ENCODE measurements at regions not wholly inside any gene's neighbourhood (a gene's known extent, or its start where the extent isn't known, plus 50 kb on each side); places are given as distances from the start of the nearest gene placed in this dataset.
"Not testable (repeated sequence)": the region's sequence is repeated elsewhere in the genome, so short reads cannot be mapped to it uniquely, and the experiment has no call there.

DNA sequence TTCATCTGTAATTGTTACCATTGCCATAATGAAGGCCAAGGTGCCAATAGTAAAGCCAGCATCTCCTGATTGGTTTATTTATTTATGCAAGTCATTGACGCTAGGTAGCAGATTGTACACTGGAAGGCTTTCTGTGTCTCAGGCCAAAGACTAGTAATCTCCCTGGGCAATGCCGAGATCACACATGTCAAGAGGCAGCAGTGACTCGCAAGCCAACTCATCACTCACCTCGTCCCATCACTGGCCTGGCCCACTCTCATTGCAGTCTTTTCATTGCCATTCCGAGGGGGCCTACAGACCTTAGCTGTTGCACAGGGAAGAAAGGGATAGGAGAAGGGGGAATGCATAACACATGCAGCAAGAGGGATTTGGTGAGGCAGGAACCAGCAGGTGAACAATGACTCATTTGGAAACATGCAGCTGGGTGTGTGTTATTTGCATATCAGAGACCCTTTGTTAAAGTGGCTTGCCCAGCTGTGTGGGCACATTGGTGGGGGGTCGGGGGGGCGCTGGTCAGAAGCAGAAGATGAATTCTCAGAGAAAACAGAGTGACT, 448.7 kb upstream of the HNRNPA3 start:
- no peak for DNase-seq

DNA sequence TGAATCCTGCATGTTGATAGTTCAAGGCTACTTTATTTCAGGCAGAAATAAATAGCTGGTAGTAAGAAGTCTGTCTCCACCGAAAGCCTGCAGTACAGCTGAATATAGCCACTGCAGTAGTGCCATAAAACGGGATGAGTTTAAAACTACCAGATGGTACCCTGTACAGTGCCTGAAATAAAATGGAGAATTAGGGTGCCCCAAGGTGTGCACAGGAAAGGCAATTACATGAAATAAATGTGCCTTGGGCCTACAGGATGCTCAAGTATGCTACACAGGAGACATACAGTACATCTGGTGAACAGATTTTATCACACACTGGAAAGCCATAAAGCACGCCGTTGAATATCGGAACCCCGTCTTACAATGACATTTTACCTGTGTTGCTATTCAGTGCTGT, 447.7 kb upstream of the HNRNPA3 start:
- DNase-seq = no peak

DNA sequence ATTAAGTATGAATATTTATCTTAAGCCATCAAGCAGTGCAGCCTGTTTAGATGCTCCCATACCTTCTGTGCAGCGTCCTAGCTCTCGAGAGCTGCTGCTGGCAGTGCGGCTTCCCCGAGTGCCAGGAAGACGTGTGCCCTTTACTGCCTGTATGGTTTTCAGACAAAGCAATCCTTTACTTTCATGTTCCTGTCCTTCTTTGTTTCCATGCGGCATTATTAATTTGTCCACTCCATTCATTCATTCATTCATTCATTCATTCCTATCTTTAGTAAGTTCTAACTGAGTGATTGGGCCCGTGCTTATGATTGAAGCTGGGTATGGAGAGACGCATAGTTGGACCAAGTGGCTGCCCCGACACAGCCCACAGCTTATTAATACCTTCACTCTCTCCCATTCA, 446.6 kb upstream of the HNRNPA3 start:
- no peak for DNase-seq

DNA sequence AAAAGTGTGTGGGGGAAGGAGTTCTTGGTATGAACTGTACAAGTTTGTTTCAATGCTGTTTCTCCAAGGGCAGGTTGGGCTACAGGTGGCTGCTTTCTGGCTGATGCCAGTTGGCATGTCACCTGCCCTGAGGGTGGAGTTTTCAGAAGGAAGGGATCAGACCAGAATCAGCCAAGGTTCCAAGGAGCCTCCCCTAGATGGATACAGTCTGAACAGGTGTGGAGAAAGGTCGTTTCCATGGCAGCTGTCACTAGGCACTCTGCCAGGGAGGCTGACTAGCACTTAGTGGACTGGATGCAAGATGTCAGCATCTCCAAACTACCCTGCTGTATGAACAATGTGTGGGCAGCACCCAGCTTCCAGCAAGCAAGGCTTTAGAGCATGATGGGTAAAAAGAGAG, 444.4 kb upstream of the HNRNPA3 start:
- no peak for DNase-seq

DNA sequence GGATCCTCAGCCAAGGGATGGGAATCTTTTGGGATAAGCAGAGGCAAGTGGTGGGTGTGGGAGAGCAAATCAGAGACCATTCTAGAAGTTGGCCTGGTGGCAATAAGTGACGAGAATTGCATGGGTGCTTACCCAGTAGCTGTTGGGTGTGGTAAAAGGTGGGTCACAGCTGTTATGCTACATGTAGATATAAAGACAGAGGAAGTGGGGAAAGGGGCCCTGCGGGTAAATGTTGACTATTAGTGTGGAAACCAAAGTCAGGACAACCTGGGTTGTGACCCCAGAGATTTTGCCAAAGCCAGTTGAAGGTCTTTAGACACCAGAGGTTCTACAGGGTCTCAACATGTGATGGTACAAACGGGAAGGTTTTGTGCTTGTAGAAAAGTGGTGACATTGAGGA, 443.6 kb upstream of the HNRNPA3 start:
- no peak for DNase-seq

DNA sequence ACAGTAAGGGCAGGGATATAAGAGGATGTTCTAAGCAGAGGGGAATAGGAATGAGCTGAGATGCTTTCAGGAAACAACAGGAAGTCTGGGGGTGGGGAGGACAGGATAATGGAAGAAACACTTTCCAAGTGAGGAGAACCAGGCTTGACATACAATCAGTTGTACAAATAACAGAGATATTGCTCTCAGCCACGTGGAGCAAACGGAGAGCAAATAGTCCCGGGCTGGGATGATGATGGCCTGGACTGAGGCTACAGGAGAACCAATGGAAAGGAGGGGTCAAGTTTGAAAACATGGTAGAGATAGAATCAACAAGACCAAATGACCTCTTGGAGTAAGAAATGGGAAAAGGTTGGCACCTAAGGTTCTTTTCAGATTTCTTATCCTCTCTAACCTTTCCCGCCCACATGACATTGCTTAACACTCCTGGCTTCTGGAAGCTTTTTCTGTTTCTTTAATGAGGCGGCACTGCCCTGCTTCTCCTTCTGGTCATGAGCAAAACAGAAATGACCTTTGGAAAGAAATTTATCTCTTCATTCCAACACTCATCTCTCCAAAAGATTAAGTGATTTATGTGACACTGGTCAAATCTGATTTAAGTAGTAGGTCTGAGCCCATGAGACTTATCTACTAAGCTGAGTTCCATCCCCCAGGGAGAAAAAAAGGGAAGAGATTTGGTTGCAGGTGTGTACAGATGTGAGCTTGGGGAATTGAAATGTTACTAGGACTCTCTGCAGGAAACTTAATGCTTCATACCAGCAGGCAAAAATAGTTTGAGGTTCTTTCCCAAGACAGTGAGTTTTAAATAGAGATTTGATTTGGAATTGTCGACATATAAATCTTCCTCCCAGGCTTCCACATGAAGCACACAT, 442.9 kb upstream of the HNRNPA3 start:
- DNase-seq = no peak

DNA sequence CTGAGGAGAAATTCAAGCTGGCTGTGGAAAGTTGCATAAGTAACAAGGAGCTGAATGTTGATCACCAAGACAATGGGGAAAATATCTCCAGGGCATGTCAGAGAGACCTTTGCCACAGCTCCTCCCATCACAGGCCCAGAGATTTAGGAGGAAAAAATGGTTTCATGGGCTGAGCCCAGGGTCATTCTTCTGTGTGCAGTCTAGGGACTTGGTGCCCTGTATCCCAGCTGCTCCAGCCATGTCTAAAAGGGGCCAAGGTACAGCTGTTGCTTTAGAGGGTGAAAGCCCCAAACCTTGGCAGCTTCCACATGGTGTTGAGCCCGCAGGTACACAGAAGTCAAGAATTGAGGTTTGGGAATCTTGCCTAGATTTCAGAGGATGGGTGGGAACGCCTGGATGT, 439.8 kb upstream of the HNRNPA3 start:
- no peak for DNase-seq

DNA sequence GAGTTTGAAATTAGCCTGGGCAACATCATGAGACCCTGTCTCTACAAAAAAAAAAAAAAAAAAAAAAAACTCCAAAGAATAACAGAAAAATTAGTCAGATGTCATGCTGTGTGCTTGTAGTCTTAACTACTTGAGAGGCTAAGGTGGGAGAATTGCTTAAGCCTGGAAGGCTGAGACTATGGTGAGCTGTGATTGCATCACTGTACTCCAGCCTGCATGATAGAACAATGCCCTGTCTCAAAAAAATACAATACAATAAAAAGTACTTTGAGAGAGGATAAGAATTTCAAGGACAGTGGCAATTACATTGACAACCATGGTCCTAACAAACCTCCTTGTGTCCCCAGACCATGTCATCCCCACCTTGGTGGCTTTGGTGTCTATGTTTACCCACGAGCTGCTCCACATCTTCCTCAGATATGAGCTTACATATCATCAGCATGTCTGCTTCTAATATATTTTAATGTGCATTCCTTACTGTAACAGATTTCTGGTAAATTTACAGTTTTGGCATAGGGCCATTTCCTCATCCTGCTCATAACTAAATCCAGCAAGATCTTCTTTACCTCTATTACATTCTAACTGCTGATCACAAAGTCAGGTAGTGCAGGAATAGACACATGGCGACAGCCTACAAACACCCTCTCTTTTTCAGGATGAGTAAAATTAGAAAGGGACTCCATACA, 437.7 kb upstream of the HNRNPA3 start:
- DNase-seq = no peak

DNA sequence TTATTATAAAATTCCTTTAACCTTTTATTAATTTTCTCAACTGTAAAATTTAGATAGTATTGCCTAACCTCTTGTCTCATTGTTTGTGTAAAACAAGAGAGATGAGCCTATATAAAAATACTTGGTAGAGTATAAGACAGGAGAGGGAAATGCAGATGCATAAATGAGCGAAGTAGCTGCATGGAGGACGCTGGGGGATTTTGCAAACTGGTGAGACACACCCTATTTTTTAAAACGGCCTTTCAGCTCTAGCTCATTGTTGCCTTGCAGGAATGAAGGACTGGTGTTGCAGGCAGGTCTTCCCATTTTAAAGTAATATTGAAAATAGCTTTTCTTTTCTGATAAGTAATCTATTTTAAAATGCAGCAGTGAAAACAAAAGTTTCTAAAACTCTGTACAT, 435.3 kb upstream of the HNRNPA3 start:
- DNase-seq = no peak

DNA sequence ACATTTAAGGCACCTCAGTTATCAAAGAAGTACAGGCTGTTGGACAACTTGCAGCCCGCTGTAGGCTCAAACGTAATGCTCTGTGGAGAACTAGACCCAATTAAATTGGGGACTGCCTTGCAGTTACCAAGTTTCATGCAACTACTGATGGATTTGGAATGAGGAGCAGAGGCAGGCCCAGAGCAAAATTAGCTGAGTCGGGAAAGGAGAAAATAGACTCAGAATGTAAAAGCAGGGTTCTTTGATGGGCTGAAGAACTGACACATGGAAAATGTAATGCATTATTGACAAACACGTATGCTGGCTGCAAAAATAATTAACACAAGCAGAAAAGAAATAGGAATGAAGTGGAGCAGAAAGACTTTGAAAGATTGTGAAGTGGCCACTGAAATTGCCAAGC, 432.7 kb upstream of the HNRNPA3 start:
- no peak for DNase-seq

DNA sequence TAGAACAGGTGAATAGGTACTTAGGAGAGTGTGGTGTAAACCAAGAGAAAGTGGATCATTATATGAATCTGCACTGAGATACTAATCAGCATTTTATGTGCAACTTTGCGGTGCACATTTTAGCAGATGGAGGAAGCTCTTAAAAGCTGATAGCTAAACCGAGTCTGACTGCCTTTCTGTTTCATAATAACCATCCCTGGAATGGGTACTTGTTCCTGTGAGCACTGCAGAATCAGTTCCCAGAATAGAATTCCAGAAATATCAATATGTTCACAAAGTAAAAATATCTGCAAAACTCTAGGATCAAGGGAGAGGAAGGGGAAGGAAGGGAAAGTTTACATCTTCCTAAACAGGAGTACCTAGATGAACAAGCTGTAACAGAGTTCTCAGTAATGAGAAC, 432.2 kb upstream of the HNRNPA3 start:
- DNase-seq = no peak

DNA sequence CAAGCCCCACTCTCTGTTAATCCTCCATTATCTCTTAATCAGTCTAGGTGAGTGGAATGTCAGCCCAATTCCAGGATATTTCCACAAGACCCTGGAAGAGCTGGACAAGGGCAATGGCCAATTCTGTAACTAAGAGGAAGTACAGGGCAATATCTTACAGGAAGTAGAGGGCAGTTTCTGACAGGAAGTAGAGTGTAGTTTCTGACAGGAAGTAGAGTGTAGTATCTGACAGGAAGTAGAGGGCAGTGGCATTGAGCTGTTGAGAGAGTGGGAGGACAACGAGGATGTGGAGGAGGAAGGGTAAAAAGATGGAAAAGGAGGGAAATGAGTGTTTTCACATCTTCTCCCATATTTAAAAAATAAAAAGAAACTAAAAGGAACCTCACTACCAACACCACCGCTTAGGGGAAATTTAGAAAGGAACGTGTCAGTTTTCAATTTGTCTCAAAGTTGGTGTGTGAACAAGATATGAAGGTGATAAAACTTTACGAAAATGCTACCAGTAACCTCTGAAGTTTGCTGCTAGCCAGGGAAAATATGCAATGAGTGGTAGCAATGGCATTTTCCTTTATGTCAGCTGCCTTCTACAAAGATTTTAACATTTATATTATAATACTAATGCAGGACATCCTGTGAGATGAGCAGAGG, 430.9 kb upstream of the HNRNPA3 start:
- no peak for DNase-seq

DNA sequence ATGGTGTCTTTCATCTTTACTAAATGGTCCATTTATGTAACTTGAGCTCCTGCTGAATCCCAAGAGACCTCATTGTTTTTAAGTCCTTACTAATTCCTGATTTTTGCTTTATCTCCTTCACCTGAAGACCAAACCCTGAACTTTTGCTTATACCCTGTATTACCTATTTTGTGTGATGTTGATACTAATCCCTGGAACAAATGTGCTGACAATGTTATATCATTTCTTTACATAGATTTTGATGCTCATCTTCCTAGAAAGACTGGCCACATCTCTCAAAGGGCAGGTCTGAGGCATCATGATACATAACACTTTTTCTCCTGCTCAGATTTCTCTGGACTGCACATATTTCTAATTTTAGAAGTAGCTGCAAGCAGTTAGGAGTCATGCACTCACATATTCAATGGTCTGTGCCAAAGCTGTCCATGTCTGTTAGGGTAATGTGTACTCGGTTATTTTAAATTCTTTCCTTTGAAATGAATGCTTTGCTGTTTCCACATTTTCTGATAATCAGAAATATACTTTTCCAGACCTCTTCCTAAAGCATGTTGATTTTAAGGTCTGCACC, 427.9 kb upstream of the HNRNPA3 start:
- no peak for DNase-seq

DNA sequence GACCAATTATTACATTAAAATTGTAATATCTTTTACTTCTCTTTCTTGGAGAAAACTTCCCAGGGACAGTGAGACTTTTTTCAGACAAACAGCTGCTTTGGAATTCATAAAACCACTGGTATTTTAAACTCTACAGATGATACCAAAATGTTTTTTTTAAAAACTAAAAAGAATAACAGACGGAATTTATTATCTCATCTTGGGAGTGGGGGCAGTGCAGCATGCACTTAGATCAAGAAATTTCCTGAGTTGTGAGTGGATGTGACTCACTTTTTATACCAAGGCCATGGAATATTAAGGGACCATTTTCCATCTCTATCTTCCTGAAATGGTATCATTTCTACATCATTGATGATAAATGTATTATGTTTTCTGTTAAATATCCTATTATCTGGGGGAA, 422.8 kb upstream of the HNRNPA3 start:
- DNase-seq = no peak

DNA sequence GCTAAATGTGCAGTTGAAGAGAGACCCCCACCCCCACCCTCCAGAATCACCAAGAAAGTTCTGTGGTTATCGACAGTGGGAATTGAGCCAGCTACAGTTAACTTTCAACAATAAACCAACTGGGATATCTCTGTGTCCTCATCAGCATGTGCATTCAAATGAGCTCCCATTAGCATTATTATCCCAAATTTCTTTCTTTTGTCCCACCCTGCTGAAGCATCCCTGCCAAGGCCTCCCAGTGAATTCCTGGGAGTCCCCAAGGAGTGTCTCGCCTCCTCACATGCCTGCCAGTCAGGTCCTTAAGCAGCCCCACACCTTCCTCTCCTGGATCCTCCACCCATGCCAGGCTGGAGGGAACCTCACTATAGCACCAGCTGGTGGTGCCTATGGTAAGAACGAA, 422.1 kb upstream of the HNRNPA3 start:
- no peak for DNase-seq

DNA sequence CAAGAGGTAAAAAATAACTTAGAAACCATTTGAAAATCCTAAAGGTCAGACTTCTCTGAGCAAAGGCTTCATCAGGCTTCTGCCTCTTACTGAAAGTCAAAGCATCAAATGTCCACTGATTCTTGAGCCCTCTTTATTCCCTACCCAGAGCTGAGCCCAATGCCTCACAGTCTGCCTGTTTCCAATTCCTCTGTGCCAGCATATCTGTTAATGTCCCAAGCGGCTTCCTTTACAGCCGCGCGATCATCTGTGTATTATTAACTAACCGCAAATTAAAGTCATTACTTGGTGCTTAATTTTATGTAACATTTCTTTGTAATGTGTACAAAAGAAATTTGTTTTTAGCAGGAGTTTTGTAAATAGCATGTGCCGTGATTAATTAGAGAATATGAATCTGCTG, 418.8 kb upstream of the HNRNPA3 start:
- DNase-seq = no peak

DNA sequence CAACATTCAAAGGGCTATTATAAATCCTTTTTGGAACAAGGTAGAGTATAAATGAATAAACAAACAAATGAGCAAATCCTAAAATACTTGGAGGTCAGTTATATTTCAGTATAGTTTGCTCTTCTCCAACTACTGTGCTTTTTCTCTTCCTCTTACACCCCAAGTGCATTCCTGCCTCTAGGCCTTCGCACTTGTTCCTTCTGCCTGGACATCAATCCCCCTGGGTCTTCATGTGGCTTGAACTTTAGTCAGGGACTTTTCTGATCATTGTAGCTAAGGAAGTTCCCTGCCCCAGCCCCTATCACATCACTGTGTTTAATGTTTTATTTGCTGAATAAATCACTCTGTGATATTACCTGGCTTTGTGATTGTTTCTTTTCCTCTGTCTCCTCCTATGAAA, 418.2 kb upstream of the HNRNPA3 start:
- no peak for DNase-seq

DNA sequence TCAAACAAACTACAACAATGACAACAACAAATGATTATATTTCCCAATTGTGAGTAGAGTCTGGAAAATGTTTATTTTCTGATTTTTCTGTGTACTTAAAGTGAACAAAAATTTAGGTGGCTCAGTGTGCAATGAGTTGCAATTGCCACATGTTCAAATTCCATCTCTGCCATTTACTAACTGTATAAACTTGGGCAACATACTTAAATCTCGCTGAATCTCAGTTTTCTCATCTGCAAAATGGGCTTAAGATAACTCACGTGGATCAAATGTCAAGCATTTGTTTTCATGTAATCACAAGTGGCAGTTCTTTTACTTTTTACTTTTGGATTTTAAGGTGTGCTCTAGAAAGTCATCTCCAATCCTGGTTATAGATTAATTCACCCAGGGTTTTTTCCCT, 416.8 kb upstream of the HNRNPA3 start:
- no peak for DNase-seq

DNA sequence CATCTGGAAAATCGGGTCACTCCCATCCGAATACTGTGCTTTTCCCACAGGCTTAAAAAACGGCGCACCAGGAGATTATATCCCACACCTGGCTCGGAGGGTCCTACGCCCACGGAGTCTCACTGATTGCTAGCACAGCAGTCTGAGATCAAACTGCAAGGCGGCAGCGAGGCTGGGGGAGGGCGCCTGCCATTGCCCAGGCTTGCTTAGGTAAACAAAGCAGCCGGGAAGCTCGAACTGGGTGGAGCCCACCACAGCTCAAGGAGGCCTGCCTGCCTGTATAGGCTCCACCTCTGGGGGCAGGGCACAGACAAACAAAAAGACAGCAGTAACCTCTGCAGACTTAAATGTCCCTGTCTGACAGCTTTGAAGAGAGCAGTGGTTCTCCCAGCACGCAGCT, 415.9 kb upstream of the HNRNPA3 start:
- DNase-seq = not testable (repeated sequence)

DNA sequence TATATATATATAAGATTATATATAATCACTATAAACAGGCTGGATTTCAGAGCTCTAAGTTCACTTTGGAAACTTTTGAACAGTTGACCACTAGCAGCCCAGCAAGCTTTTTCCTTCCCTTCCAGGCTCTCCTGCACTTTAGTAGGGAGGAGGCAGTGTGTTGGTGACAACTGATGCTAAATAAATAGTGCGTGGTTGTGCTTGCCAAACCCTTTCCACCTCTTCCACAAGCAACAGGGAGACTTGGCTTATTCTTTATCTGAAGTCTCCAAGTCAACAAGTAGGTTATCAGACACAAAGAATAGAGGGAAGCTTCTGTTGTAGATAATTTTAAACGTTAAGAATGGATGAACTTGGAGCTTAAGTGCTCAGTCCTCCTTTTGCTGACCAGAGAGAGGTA, 408.2 kb upstream of the HNRNPA3 start:
- DNase-seq = no peak

DNA sequence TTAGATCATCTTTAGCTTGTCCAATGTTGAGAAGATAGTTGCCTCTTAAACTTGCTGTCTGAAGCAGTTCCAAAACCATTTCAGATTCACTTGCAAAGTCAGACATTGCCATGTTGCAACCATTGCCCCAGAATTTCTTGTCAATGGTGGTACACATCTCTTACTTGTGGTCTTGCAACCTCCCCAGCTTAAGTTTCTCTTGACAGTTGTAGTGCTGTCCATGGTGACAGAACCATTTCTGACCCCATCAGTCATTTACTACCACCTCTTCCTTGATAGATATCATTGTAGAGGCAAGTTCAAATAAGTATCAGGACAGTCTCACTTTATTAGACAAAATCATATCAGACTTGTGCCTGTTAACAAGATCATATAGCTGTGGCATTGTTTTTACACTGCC, 407.2 kb upstream of the HNRNPA3 start:
- no peak for DNase-seq

DNA sequence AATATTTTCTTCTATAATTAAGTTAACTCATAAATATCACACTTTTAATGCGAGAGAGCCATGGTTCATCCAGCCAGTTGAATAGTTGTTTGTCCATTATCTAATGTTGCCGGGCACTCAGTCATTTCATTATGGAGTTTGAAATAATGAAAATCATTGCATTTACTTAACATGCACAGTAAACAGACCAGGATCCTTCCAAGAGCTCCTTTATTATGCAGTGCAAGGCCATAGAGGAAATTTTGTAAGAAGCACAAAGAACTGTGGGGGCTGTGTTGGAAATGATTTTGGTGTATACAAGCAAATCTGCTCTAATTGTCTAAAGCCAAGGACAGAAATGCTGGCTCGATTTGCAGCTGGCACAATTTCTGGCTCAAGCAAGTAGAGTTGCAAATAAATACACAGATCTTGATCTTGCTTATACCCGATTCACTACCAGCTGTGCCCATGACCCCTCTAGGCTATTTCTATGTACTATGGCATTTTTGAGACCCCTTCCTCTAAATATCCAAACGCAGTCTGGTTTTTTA, 400.3 kb upstream of the HNRNPA3 start:
- no peak for DNase-seq
